BJ (cell line): ENCODE measurements at regions not wholly inside any gene's neighbourhood (a gene's known extent, or its start where the extent isn't known, plus 50 kb on each side); places are given as distances from the start of the nearest gene placed in this dataset.
"Not testable (repeated sequence)": the region's sequence is repeated elsewhere in the genome, so short reads cannot be mapped to it uniquely, and the experiment has no call there.

Source experiments
- CTCF ChIA-PET: fragments of 350-600 bp; formaldehyde crosslinking; extraction: SDS; loops from one replicate; lab custom pipeline; 2021; ENCODE audit warnings: antibody characterized with exemption, inconsistent platforms; lab: Yijun Ruan, JAX
- POLR2A ChIA-PET: fragments of 300-600 bp; sonication (Branson Sonifier 250); formaldehyde crosslinking; extraction: SDS; loops from one replicate; lab custom pipeline; 2021; ENCODE audit warnings: antibody characterized with exemption; lab: Charles Lee
- DNase-seq: peaks from one replicate; pipeline ENCODE4 v3.0.0-alpha.2; 2011; ENCODE audit warnings: low read depth
- H3K27me3 ChIP-seq: 2 replicates; pipeline ENCODE4 v1.6.0; 2011; ENCODE audit warnings: low read length; ENCODE audit not compliant: control insufficient read depth, insufficient read depth
- H3K36me3 ChIP-seq: 2 replicates; pipeline ENCODE4 v1.5.1; 2011; ENCODE audit warnings: low read length; ENCODE audit not compliant: control insufficient read depth, insufficient read depth
- H3K4me3 ChIP-seq: 2 replicates; pipeline ENCODE4 v1.5.1; 2011; ENCODE audit warnings: low read depth, mild to moderate bottlenecking, control low read depth, low read length
- CTCF ChIP-seq: IDR thresholded peaks from 2 replicates; pipeline ENCODE4 v1.5.1; 2011; ENCODE audit warnings: low read depth, mild to moderate bottlenecking, control low read depth, inconsistent platforms, low read length, moderate library complexity; ENCODE audit not compliant: insufficient read depth

- ChIA-PET POLR2A (no interaction called here), CTCF (no interaction called here)
- Histone ChIP-seq H3K36me3 (no peaks in the 10 kb centered on the region), H3K4me3 (no peak overlapping the region), H3K27me3 (no peaks in the 10 kb centered on the region)
- DNase-seq = no peak
- no peak for TF ChIP-seq CTCF
Measured at GRCh38 chr7:9507290-9507689, 1073.9 kb downstream of the NXPH1 start.

GRCh38 chr7:9516662-9517061, 1083.3 kb downstream of the NXPH1 start:
- CTCF ChIA-PET = no interaction called here
- TF ChIP-seq CTCF = no peak
- no peaks in the 10 kb centered on the region for H3K27me3 ChIP-seq

GRCh38 chr7:9523579-9523978, 1090.2 kb downstream of the NXPH1 start:
- ChIA-PET POLR2A (no interaction called here), CTCF (no interaction called here)
- Histone ChIP-seq H3K27me3 (no peaks in the 10 kb centered on the region), H3K36me3 (no peaks in the 10 kb centered on the region), H3K4me3 (no peak overlapping the region)
- TF ChIP-seq CTCF = no peak
- no peak for DNase-seq

More at GRCh38 chr7:9516662-9517061, 1083.3 kb downstream of the NXPH1 start:
- Histone ChIP-seq H3K4me3 (no peak overlapping the region), H3K36me3 (no peaks in the 10 kb centered on the region)
- DNase-seq = no peak
- POLR2A ChIA-PET = no interaction called here

- H3K27me3 ChIP-seq, DNase-seq, CTCF ChIA-PET, H3K36me3 ChIP-seq, POLR2A ChIA-PET, H3K4me3 ChIP-seq: not testable (repeated sequence)
Measured at GRCh38 chr7:9552431-9552830, 1119.0 kb downstream of the NXPH1 start.

GRCh38 chr7:9557853-9558252, 1124.4 kb downstream of the NXPH1 start:
- ChIA-PET POLR2A (no interaction called here), CTCF (no interaction called here)
- no peaks in the 10 kb centered on the region for H3K27me3 ChIP-seq

More at GRCh38 chr7:9557853-9558252, 1124.4 kb downstream of the NXPH1 start:
- TF ChIP-seq CTCF = no peak
- no peak overlapping the region for H3K4me3 ChIP-seq
- DNase-seq = no peak
- H3K36me3 ChIP-seq = no peaks in the 10 kb centered on the region
